Psoas muscle (tissue), 7 donors: ENCODE measurements at regions not wholly inside any gene's neighbourhood (a gene's known extent, or its start where the extent isn't known, plus 50 kb on each side); places are given as distances from the start of the nearest gene placed in this dataset.

Experiments
- ATAC-seq, 4 donors: fragments of 200-7000 bp; cut with Tn5 transposase; one replicate each; pipeline ENCODE4 v1.9.1; 2020; ENCODE audit warnings: moderate library complexity in 3 of 4, mild to moderate bottlenecking in 2 of 4
- DNase-seq, 2 donors: peaks; one replicate each; pipeline ENCODE4 v3.0.0-alpha.2; 2020
- H3K27ac ChIP-seq: fragments of 200-600 bp; one replicate; pipeline ENCODE4 v1.8.0; 2022
- H3K27me3 ChIP-seq, 3 donors: fragments of 200-600 bp in 1 of 3; one replicate each; pipeline versions ENCODE4 v1.6.1 to v1.8.0; 2013 to 2022; ENCODE audit warnings: low read length in 2 of 3, mild to moderate bottlenecking in 2 of 3, moderate library complexity in 1 of 3; ENCODE audit not compliant: insufficient read depth in 3 of 3
- H3K36me3 ChIP-seq, 2 donors: fragments of 200-600 bp in 1 of 2; one replicate each; pipeline versions ENCODE4 v1.6.1 to v1.8.0; 2013 to 2022; ENCODE audit warnings: low read depth in 1 of 2, mild to moderate bottlenecking in 1 of 2, moderate library complexity in 1 of 2; ENCODE audit not compliant: insufficient read depth in 1 of 2
- H3K4me1 ChIP-seq: fragments of 200-600 bp; one replicate; pipeline ENCODE4 v1.8.0; 2022
- H3K4me3 ChIP-seq: fragments of 200-600 bp; one replicate; pipeline ENCODE4 v1.8.0; 2022; ENCODE audit warnings: mild to moderate bottlenecking
- H3K9me3 ChIP-seq: fragments of 200-600 bp; one replicate; pipeline ENCODE4 v1.8.0; 2022
- WGBS, 3 donors: extraction: QIAGEN DNeasy Blood & Tissue Kit; methylation state at CpG; one replicate each; pipeline versions ENCODE4 v1.1.6 to v1.1.7; 2013; 5-methylcytosine and 5-hydroxymethylcytosine counted together
- intact Hi-C, 2 donors: fragments of 100-400 bp; cut with DNase I; formaldehyde crosslinking; loops; one replicate each; pipeline versions ENCODE4 v1.11.0 to v1.14.2; 2022
- TF ChIP-seq, protein P1 (sequence below): fragments of 200-600 bp; IDR thresholded peaks from one replicate; pipeline ENCODE4 v1.8.0; 2022; ENCODE audit warnings: antibody characterized with exemption
- donor health status: healthy with polysubstance abuse.
- donor health status: DM: no; HTN: no; CAD: no; lungs with moderate emphysema.
- donor health status: Bipolar disorder and iron deficiency.
- donor health status: healthy.
- donor health status: DM: yes; HTN: yes; CAD: no.
- donor health status: DM: no; HTN: no; CAD: no.
- donor health status: DM: yes; HTN: yes; CAD: no.

DNA sequence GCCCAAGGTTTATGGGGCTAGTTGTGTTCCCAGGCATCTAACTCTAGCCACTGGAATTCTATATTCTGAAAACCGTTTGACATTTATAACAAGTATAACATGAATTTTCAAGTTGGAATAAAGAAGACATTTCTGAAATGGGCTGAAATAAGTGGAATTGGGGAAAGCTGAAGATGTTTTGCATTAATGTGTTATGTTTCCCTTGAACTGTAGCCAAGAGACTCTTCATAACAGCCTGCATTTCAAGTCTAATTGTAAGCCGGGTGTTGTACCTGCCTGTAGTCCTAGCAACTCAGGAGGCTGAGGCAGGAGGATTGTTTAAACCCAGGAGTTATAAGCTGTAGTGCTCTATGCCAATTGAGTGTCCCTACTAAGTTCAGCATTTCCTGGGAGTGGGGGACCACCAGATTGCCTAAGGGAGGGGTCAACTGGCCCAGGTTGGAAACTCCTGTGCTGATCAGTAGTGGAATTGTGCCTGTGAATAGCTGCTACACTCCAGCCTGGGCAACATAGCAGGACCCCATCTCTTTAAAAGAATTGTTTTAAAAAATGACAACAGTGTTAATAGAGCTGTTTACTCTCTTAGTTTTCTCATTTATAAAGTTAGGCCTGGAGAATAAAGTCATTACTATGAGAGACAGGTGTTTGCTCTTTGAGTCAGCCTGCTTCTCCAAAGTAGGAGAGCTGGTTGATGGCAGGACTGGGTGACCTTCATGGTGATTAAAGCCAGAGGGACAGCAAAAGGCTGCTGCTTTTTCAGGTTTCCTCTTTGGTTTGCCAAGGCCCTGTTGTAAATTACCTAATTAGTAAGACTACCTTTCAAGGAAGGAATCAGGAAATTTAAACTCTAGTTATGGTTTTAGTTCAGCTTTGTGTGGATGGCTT, 483.6 kb upstream of the RGS6 start:
- Histone ChIP-seq H3K9me3 (no peaks in the 10 kb centered on the region), H3K4me3 (no peak overlapping the region), H3K27me3 (no peaks in the 10 kb centered on the region), H3K27ac (no peak overlapping the region), H3K36me3 (no peaks in the 10 kb centered on the region), H3K4me1 (no peaks in the 10 kb centered on the region)
- DNase-seq: no peak
- intact Hi-C loops: no loop called here
- TF ChIP-seq, protein P1, sequence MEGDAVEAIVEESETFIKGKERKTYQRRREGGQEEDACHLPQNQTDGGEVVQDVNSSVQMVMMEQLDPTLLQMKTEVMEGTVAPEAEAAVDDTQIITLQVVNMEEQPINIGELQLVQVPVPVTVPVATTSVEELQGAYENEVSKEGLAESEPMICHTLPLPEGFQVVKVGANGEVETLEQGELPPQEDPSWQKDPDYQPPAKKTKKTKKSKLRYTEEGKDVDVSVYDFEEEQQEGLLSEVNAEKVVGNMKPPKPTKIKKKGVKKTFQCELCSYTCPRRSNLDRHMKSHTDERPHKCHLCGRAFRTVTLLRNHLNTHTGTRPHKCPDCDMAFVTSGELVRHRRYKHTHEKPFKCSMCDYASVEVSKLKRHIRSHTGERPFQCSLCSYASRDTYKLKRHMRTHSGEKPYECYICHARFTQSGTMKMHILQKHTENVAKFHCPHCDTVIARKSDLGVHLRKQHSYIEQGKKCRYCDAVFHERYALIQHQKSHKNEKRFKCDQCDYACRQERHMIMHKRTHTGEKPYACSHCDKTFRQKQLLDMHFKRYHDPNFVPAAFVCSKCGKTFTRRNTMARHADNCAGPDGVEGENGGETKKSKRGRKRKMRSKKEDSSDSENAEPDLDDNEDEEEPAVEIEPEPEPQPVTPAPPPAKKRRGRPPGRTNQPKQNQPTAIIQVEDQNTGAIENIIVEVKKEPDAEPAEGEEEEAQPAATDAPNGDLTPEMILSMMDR: no peak
- no peak for ATAC-seq
- 79 to 91% (median 87%) methylated on average over 2 of the region's 2 CpGs for WGBS, 3 donors

DNA sequence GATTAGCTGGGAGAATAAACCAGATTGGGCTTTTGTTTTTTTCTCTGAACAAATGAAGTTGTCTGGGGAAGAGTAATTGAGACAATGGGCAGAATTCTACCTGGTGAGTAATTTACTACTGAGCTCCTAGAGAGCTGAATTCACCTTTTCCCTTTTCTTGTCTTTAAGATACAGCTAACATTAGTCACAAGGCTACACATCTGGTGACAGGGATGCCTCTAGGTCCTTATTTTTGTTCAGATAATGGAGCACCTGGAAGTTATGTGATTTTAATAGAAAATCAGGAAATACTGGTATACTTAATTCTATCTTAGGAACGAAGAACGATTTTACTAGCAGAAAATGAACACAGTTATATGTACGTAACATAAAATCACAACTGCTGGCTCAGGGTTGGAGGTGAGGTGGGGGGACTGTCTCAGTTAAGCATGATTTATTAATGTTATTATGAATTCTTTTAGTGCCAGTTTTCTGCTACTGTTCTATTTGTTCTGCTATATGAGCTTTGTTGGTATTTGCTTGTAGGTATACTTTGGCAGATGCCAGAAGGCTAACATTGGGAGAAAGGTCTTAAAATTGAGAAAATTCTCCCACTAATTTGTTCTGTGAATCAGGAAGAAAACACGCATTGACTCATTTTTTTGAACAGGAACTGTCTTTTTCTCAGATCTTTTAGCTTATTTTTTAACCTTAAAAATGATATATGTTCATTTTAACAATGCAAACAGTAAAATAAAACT, 482.7 kb upstream of the RGS6 start:
- 86 to 88% (median 87%) methylated on average over 4 of the region's 4 CpGs for WGBS, 3 donors
- no peaks in the 10 kb centered on the region for H3K9me3 ChIP-seq
- H3K36me3 ChIP-seq: no peaks in the 10 kb centered on the region
- intact Hi-C loops: no loop called here
- TF ChIP-seq, protein P1: no peak
- H3K4me1 ChIP-seq: no peaks in the 10 kb centered on the region
- no peak for DNase-seq
- no peak for ATAC-seq
- H3K27ac ChIP-seq: no peak overlapping the region
- no peak overlapping the region for H3K4me3 ChIP-seq
- no peaks in the 10 kb centered on the region for H3K27me3 ChIP-seq

DNA sequence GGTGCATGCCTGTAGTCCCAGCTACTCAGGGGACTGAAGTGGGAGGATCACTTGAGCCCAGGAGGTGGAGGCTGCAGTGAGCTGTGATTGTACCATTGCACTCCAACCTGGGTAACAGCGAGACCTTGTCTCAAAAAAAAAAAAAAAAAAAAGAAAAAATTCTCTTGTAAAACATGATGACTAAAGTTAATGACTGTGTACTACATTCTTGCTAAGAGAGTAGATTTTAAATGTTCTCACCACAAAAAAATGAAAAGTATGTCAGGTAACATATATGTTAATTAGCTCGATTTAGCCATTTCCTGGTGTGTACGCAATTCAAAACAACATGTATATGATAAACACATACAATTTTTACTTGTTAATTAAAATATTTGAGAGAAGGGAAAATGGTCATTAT, 480.7 kb upstream of the RGS6 start:
- no peak overlapping the region for H3K4me3 ChIP-seq
- TF ChIP-seq, protein P1: no peak
- ATAC-seq: no peak
- H3K36me3 ChIP-seq: no peaks in the 10 kb centered on the region
- H3K4me1 ChIP-seq: no peaks in the 10 kb centered on the region
- 96 to 99% (median 99%) methylated on average over 3 of the region's 3 CpGs for WGBS, 3 donors
- H3K27me3 ChIP-seq: no peaks in the 10 kb centered on the region
- no peak overlapping the region for H3K27ac ChIP-seq
- H3K9me3 ChIP-seq: no peaks in the 10 kb centered on the region
- DNase-seq: no peak
- intact Hi-C loops: no loop called here

DNA sequence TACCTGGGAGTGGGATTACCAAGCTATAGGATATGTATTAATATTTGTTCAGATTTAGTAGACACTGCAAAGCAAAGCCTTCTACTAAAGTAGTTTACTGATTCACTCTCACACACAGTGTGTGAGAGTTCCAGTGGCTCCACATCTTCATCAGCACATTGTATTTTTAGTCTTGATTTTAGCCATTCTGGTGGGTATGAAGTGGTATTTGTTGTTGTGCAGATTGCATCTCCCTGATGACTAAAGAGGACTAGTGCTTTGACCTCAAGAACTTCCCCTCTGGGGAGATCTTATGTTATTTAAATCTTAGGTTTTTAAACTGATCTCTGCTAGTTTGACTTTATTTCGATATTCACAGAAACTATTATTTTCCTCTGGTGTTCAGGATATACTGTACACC, 479.7 kb upstream of the RGS6 start:
- Histone ChIP-seq H3K27me3 (no peaks in the 10 kb centered on the region), H3K4me3 (no peak overlapping the region), H3K36me3 (no peaks in the 10 kb centered on the region), H3K4me1 (no peaks in the 10 kb centered on the region), H3K27ac (no peak overlapping the region), H3K9me3 (no peaks in the 10 kb centered on the region)
- ATAC-seq: no peak
- intact Hi-C loops: no loop called here
- WGBS, 3 donors: 59 to 77% (median 60%) methylated on average over 1 of the region's 1 CpG
- TF ChIP-seq, protein P1: no peak
- DNase-seq: no peak
